ENCODE measurements at regions not wholly inside any gene's neighbourhood (a gene's known extent, or its start where the extent isn't known, plus 50 kb on each side); places are given as distances from the start of the nearest gene placed in this dataset.
"Not testable (repeated sequence)": the region's sequence is repeated elsewhere in the genome, so short reads cannot be mapped to it uniquely, and the experiment has no call there.

DNA sequence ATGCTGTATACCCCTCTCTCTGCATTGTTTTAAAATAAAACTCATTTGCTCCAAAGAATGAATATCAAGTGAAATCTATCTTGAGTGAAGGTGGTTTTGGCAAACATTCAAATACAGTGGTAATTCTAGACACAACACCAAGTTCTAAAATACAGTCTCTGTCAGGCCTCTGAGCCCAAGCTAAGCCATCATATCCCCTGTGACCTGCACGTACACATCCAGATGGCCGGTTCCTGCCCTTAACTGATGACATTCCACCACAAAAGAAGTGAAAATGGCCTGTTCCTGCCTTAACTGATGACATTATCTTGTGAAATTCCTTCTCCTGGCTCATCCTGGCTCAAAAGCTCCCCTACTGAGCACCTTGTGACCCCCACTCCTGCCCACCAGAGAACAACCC, 1201.5 kb downstream of the FLRT2 start:
- TF ChIP-seq, protein P1, sequence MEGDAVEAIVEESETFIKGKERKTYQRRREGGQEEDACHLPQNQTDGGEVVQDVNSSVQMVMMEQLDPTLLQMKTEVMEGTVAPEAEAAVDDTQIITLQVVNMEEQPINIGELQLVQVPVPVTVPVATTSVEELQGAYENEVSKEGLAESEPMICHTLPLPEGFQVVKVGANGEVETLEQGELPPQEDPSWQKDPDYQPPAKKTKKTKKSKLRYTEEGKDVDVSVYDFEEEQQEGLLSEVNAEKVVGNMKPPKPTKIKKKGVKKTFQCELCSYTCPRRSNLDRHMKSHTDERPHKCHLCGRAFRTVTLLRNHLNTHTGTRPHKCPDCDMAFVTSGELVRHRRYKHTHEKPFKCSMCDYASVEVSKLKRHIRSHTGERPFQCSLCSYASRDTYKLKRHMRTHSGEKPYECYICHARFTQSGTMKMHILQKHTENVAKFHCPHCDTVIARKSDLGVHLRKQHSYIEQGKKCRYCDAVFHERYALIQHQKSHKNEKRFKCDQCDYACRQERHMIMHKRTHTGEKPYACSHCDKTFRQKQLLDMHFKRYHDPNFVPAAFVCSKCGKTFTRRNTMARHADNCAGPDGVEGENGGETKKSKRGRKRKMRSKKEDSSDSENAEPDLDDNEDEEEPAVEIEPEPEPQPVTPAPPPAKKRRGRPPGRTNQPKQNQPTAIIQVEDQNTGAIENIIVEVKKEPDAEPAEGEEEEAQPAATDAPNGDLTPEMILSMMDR (IDR thresholded peaks at IDR 0.05; ENCODE audit: insufficient read depth, low read depth, low read length): not testable (repeated sequence)
- not testable (repeated sequence) for TF ChIP-seq EZH2 (IDR thresholded peaks at IDR 0.05; ENCODE audit: insufficient read depth, low read length)
